ENCODE measurements at regions not wholly inside any gene's neighbourhood (a gene's known extent, or its start where the extent isn't known, plus 50 kb on each side); places are given as distances from the start of the nearest gene placed in this dataset.

DNA sequence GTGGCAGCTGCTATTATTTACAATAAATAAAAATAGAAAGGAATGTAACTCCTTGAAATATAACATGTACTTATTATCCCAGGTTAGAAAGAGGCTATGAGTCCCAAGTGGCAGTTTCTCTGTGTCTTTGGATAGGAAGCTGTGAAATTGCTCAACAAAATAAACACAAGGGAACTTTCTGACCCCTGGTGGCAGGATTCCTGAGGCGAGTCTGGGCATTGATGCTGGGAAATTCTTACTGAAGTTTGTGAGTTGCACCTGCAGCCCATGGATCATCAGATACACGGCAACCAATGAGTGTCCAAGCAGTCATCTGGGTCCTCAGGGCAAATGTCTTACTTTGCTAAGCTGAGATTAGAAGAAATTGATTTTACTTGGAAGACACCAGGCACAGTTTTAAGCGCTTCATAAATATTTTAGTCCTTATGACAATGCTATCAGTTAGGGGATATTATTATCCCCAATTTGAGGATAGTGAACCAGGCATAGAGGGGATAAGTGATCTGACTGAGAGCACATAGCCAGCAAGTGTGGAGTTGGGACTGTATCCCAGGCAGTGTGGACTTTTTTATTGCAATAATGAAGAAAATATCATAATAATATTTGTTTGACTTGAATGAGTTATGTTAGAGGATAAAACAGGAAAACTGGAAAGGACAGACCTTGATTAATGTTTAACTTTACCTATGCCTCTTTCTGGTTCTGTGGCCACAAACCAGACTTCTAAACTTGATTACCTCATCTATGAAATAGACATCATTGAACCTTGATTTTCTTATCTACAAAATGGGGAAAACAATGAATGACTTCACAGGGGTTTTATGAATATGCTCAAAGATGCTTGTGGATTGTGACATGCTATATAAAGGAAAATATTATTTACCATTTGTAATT, 265.5 kb upstream of the ADAMTSL1 start:
- TF ChIP-seq POLR2A (IDR thresholded peaks at IDR 0.05) = no peak
- TF ChIP-seq, protein P1, sequence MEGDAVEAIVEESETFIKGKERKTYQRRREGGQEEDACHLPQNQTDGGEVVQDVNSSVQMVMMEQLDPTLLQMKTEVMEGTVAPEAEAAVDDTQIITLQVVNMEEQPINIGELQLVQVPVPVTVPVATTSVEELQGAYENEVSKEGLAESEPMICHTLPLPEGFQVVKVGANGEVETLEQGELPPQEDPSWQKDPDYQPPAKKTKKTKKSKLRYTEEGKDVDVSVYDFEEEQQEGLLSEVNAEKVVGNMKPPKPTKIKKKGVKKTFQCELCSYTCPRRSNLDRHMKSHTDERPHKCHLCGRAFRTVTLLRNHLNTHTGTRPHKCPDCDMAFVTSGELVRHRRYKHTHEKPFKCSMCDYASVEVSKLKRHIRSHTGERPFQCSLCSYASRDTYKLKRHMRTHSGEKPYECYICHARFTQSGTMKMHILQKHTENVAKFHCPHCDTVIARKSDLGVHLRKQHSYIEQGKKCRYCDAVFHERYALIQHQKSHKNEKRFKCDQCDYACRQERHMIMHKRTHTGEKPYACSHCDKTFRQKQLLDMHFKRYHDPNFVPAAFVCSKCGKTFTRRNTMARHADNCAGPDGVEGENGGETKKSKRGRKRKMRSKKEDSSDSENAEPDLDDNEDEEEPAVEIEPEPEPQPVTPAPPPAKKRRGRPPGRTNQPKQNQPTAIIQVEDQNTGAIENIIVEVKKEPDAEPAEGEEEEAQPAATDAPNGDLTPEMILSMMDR (IDR thresholded peaks at IDR 0.05 in 4 of 5, conservative IDR thresholded peaks at IDR 0.05 in 1 of 5) = no peak
